ENCODE measurements at regions not wholly inside any gene's neighbourhood (a gene's known extent, or its start where the extent isn't known, plus 50 kb on each side); places are given as distances from the start of the nearest gene placed in this dataset.

GRCh38 chr15:23514484-23514883 lies 51.0 kb upstream of the MKRN3 start:
- no peak for DNase-seq

GRCh38 chr15:23506762-23507161 lies 58.7 kb upstream of the MKRN3 start:
- DNase-seq: no peak

GRCh38 chr15:23503980-23504379 lies 56.9 kb upstream of the GOLGA6L2 start:
- no peak for DNase-seq

- DNase-seq: no peak
Measured at GRCh38 chr15:23503576-23503975, 56.5 kb upstream of the GOLGA6L2 start.

- peak; percentile 26 for DNase-seq
Measured at GRCh38 chr15:23497710-23498111, 50.7 kb upstream of the GOLGA6L2 start.

Measured in dermis blood vessel endothelial cell (primary cell).